Mesenchymal stem cell (in vitro differentiated cells and primary cell): ENCODE measurements at regions not wholly inside any gene's neighbourhood (a gene's known extent, or its start where the extent isn't known, plus 50 kb on each side); places are given as distances from the start of the nearest gene placed in this dataset.

Experiments used
- DNase-seq: peaks from one replicate; pipeline ENCODE4 v3.0.0-alpha.2; 2013
- H2AFZ ChIP-seq: one replicate; pipeline ENCODE4 v1.6.1; 2013; ENCODE audit warnings: low read depth, mild to moderate bottlenecking, control low read depth, inconsistent platforms, low read length, moderate library complexity
- H2AK5ac ChIP-seq: 2 replicates; pipeline ENCODE4 v1.6.1; 2013; ENCODE audit warnings: low read length, moderate library complexity, mild to moderate bottlenecking, inconsistent platforms; ENCODE audit not compliant: severe bottlenecking
- H2BK120ac ChIP-seq: one replicate; pipeline ENCODE4 v1.6.1; 2013; ENCODE audit warnings: low read depth, mild to moderate bottlenecking, inconsistent platforms, low read length, moderate library complexity
- H2BK12ac ChIP-seq, 2 experiments: one replicate each; pipeline ENCODE4 v1.6.1; 2013; ENCODE audit warnings: inconsistent platforms in 2 of 2, low read length in 2 of 2, mild to moderate bottlenecking in 2 of 2, moderate library complexity in 2 of 2, control low read depth in 1 of 2
- H2BK15ac ChIP-seq: one replicate; pipeline ENCODE4 v1.6.1; 2013; ENCODE audit warnings: mild to moderate bottlenecking, low read depth, inconsistent platforms; ENCODE audit not compliant: poor library complexity, severe bottlenecking
- H2BK5ac ChIP-seq: 2 replicates; pipeline ENCODE4 v1.6.1; 2013; ENCODE audit warnings: low read depth, mild to moderate bottlenecking, low read length, control low read depth, inconsistent platforms; ENCODE audit not compliant: poor library complexity, severe bottlenecking
- H3K14ac ChIP-seq, 2 experiments: one replicate each; pipeline ENCODE4 v1.6.1; 2013; ENCODE audit warnings: inconsistent platforms in 2 of 2, low read length in 2 of 2, control low read depth in 1 of 2, mild to moderate bottlenecking in 1 of 2, moderate library complexity in 1 of 2
- H3K18ac ChIP-seq, 2 experiments: one replicate each; pipeline ENCODE4 v1.6.1; 2013; ENCODE audit warnings: inconsistent platforms in 2 of 2, low read length in 2 of 2, control low read depth in 1 of 2, low read depth in 1 of 2, mild to moderate bottlenecking in 1 of 2
- H3K23ac ChIP-seq, 2 experiments: one replicate each; pipeline ENCODE4 v1.6.1; 2013; ENCODE audit warnings: inconsistent platforms in 2 of 2, low read length in 2 of 2, mild to moderate bottlenecking in 2 of 2, moderate library complexity in 2 of 2, control low read depth in 1 of 2
- H3K27ac ChIP-seq: 2 replicates; pipeline ENCODE4 v1.5.1; 2013; ENCODE audit warnings: mild to moderate bottlenecking, moderate library complexity, low read length, control low read depth, inconsistent platforms; ENCODE audit not compliant: poor library complexity, severe bottlenecking
- H3K27me3 ChIP-seq, 2 experiments: 2 replicates each; pipeline versions ENCODE4 v1.6.1 to v1.7.0; 2013; ENCODE audit warnings: low read length in 2 of 2, mild to moderate bottlenecking in 2 of 2, moderate library complexity in 2 of 2, control low read depth in 1 of 2, inconsistent platforms in 1 of 2; ENCODE audit not compliant: control insufficient read depth in 1 of 2, insufficient read depth in 1 of 2
- H3K36me3 ChIP-seq, 2 experiments: 2 replicates each; pipeline versions ENCODE4 v1.6.1 to v1.7.0; 2013; ENCODE audit warnings: low read length in 2 of 2, control low read depth in 1 of 2, inconsistent platforms in 1 of 2, low read depth in 1 of 2, mild to moderate bottlenecking in 1 of 2; ENCODE audit not compliant: insufficient read depth in 2 of 2, control insufficient read depth in 1 of 2
- H3K4ac ChIP-seq, 2 experiments: one replicate each; pipeline ENCODE4 v1.6.1; 2013; ENCODE audit warnings: inconsistent platforms in 2 of 2, low read length in 2 of 2, mild to moderate bottlenecking in 2 of 2, moderate library complexity in 2 of 2, control low read depth in 1 of 2, low read depth in 1 of 2
- H3K4me1 ChIP-seq: 2 replicates; pipeline ENCODE4 v1.6.1; 2013; ENCODE audit warnings: low read depth, low read length, control low read depth; ENCODE audit not compliant: control insufficient read depth, insufficient read depth
- H3K4me2 ChIP-seq: 2 replicates; pipeline ENCODE4 v1.6.1; 2013; ENCODE audit warnings: low read length, mild to moderate bottlenecking, inconsistent platforms; ENCODE audit not compliant: poor library complexity, severe bottlenecking
- H3K4me3 ChIP-seq, 2 experiments: 2 replicates each; pipeline versions ENCODE4 v1.5.1 to v1.7.0; 2013; ENCODE audit warnings: low read length in 2 of 2, mild to moderate bottlenecking in 2 of 2, control low read depth in 1 of 2, low read depth in 1 of 2; ENCODE audit not compliant: insufficient read depth in 1 of 2
- H3K79me1 ChIP-seq: replicated peaks from 2 replicates; pipeline ENCODE4 v1.6.1; 2013; ENCODE audit warnings: mild to moderate bottlenecking, control low read depth, low read length, inconsistent platforms; ENCODE audit not compliant: poor library complexity, severe bottlenecking
- H3K9ac ChIP-seq: 2 replicates; pipeline ENCODE4 v1.7.0; 2013; ENCODE audit warnings: mild to moderate bottlenecking, low read length, moderate library complexity
- H3K9me3 ChIP-seq: 2 replicates; pipeline ENCODE4 v1.7.0; 2013; ENCODE audit warnings: mild to moderate bottlenecking, low read length; ENCODE audit not compliant: control insufficient read depth
- H4K8ac ChIP-seq: one replicate; pipeline ENCODE4 v1.6.1; 2013; ENCODE audit warnings: inconsistent platforms, mild to moderate bottlenecking, low read length, moderate library complexity
- H4K91ac ChIP-seq: one replicate; pipeline ENCODE4 v1.6.1; 2013; ENCODE audit warnings: mild to moderate bottlenecking, low read length, inconsistent platforms
- WGBS: methylation state at CpG from one replicate; pipeline ENCODE4 v1.1.7; 2013; ENCODE audit warnings: mixed read lengths; 5-methylcytosine and 5-hydroxymethylcytosine counted together

GRCh38 chr5:73264631-73265030 lies 91.6 kb downstream of the TMEM174 start:
- H3K9ac ChIP-seq, result no peak overlapping the region
- H3K9me3 ChIP-seq, result no peaks in the 10 kb centered on the region
- no peak overlapping the region for H2BK120ac ChIP-seq
- H2BK12ac ChIP-seq, result no peak overlapping the region
- H2BK5ac ChIP-seq, result no peak overlapping the region
- DNase-seq, result no peak
- H3K4ac ChIP-seq, result no peak overlapping the region
- H3K18ac ChIP-seq, result no peak overlapping the region
- H3K14ac ChIP-seq, result no peak overlapping the region
- H3K4me1 ChIP-seq, result no peaks in the 10 kb centered on the region
- no peak overlapping the region for H3K4me2 ChIP-seq
- H3K27me3 ChIP-seq, result peaks cover 10 to 19% of the 10 kb centered on the region in 2 experiments
- no peak overlapping the region for H2AK5ac ChIP-seq
- no peaks in the 10 kb centered on the region for H3K79me1 ChIP-seq
- H2AFZ ChIP-seq, result no peak overlapping the region
- no peak overlapping the region for H3K4me3 ChIP-seq
- no peak overlapping the region for H3K27ac ChIP-seq
- H3K36me3 ChIP-seq, result no peaks in the 10 kb centered on the region
- H4K91ac ChIP-seq, result no peak overlapping the region
- no peak overlapping the region for H4K8ac ChIP-seq
- H3K23ac ChIP-seq, result no peak overlapping the region
- H2BK15ac ChIP-seq, result no peak overlapping the region
- 94% methylated on average over 5 of the region's 5 CpGs for WGBS

- Histone ChIP-seq H3K4me3 (no peak overlapping the region), H3K9me3 (no peaks in the 10 kb centered on the region), H3K4me2 (no peak overlapping the region), H2BK12ac (no peak overlapping the region), H3K79me1 (no peaks in the 10 kb centered on the region), H2AFZ (no peak overlapping the region), H3K18ac (no peak overlapping the region), H2AK5ac (no peak overlapping the region), H4K8ac (no peak overlapping the region), H3K4me1 (no peaks in the 10 kb centered on the region), H4K91ac (no peak overlapping the region), H3K23ac (no peak overlapping the region), H3K27ac (no peak overlapping the region), H2BK120ac (no peak overlapping the region), H3K9ac (no peak overlapping the region), H2BK15ac (no peak overlapping the region), H3K4ac (no peak overlapping the region), H2BK5ac (no peak overlapping the region), H3K36me3 (no peaks in the 10 kb centered on the region), H3K14ac (no peak overlapping the region), H3K27me3 (peaks cover 12 to 17% of the 10 kb centered on the region in 2 experiments)
- DNase-seq, result no peak
These were observed 90.2 kb downstream of the TMEM174 start for GRCh38 chr5:73263001-73263710.

- H3K18ac ChIP-seq, result no peak overlapping the region
- no peak overlapping the region for H3K4ac ChIP-seq
- no peak overlapping the region for H3K9ac ChIP-seq
- no peaks in the 10 kb centered on the region for H3K79me1 ChIP-seq
- H2AFZ ChIP-seq, result no peak overlapping the region
- H3K4me3 ChIP-seq, result no peak overlapping the region
- no peak for DNase-seq
- H2AK5ac ChIP-seq, result no peak overlapping the region
- WGBS, result no CpG with 5 or more reads among the region's 1 CpG
- H4K8ac ChIP-seq, result no peak overlapping the region
- H3K27me3 ChIP-seq, result peaks cover 10 to 47% of the 10 kb centered on the region in 2 experiments
- no peak overlapping the region for H3K27ac ChIP-seq
- H3K36me3 ChIP-seq, result no peaks in the 10 kb centered on the region
- no peak overlapping the region for H3K14ac ChIP-seq
- H3K9me3 ChIP-seq, result peaks cover 9% of the 10 kb centered on the region
- H2BK5ac ChIP-seq, result no peak overlapping the region
- no peak overlapping the region for H2BK12ac ChIP-seq
- no peak overlapping the region for H3K4me2 ChIP-seq
- no peak overlapping the region for H4K91ac ChIP-seq
- H3K23ac ChIP-seq, result no peak overlapping the region
- H2BK120ac ChIP-seq, result no peak overlapping the region
- no peak overlapping the region for H2BK15ac ChIP-seq
- no peaks in the 10 kb centered on the region for H3K4me1 ChIP-seq
These were observed 83.9 kb downstream of the TMEM174 start for GRCh38 chr5:73256862-73257261.

- no peak overlapping the region for H3K4me2 ChIP-seq
- H3K36me3 ChIP-seq, result no peaks in the 10 kb centered on the region
- H3K9ac ChIP-seq, result no peak overlapping the region
- no peaks in the 10 kb centered on the region for H3K4me1 ChIP-seq
- H3K27ac ChIP-seq, result no peak overlapping the region
- DNase-seq, result no peak
- no peak overlapping the region for H2BK15ac ChIP-seq
- no peak overlapping the region for H2BK120ac ChIP-seq
- no peak overlapping the region for H4K8ac ChIP-seq
- no peak overlapping the region for H2BK12ac ChIP-seq
- WGBS, result 71% methylated on average over 1 of the region's 2 CpGs
- H3K9me3 ChIP-seq, result peaks cover 9% of the 10 kb centered on the region
- no peaks in the 10 kb centered on the region for H3K79me1 ChIP-seq
- peaks cover 11 to 51% of the 10 kb centered on the region in 2 experiments for H3K27me3 ChIP-seq
- no peak overlapping the region for H3K18ac ChIP-seq
- H3K23ac ChIP-seq, result no peak overlapping the region
- no peak overlapping the region for H2AFZ ChIP-seq
- no peak overlapping the region for H3K14ac ChIP-seq
- H2BK5ac ChIP-seq, result no peak overlapping the region
- no peak overlapping the region for H4K91ac ChIP-seq
- H3K4me3 ChIP-seq, result no peak overlapping the region
- no peak overlapping the region for H3K4ac ChIP-seq
- H2AK5ac ChIP-seq, result no peak overlapping the region
These were observed 83.5 kb downstream of the TMEM174 start for GRCh38 chr5:73256462-73256861.
